Naive thymus-derived CD4-positive, alpha-beta T cell (primary cell): ENCODE measurements at regions not wholly inside any gene's neighbourhood (a gene's known extent, or its start where the extent isn't known, plus 50 kb on each side); places are given as distances from the start of the nearest gene placed in this dataset.

Source experiments
- ATAC-seq: fragments of 150-1000 bp; cut with Tn5 transposase; 2 replicates; pipeline ENCODE4 v1.10.0; 2021; ENCODE audit warnings: mild to moderate bottlenecking, moderate library complexity
- CTCF ChIA-PET: fragments of 350-600 bp; sonication (Branson Sonifier 250); formaldehyde crosslinking; loops from one replicate; lab custom pipeline; 2021; ENCODE audit warnings: antibody characterized with exemption; lab: Charles Lee
- POLR2A ChIA-PET: fragments of 350-600 bp; sonication (Branson Sonifier 250); formaldehyde crosslinking; loops from one replicate; lab custom pipeline; 2021; ENCODE audit warnings: antibody characterized with exemption, inconsistent platforms; lab: Charles Lee
- DNase-seq, 9 donors: peaks; one replicate each; pipeline versions ENCODE4 v3.0.0 to v3.0.0-alpha.2; 2020 to 2022; ENCODE audit warnings: mixed read lengths in 1 of 9
- H3K27ac ChIP-seq: one replicate; pipeline ENCODE4 v1.7.0; 2013; ENCODE audit warnings: mild to moderate bottlenecking, low read depth, low read length, moderate library complexity
- H3K27me3 ChIP-seq, 2 donors: one replicate each; pipeline ENCODE4 v1.7.0; 2013; ENCODE audit warnings: low read length in 2 of 2, mild to moderate bottlenecking in 2 of 2, moderate library complexity in 2 of 2; ENCODE audit not compliant: control insufficient read depth in 2 of 2, insufficient read depth in 2 of 2
- H3K36me3 ChIP-seq, 3 experiments: 1 replicate in 2 of 3; 2 replicates in 1 of 3; pipeline ENCODE4 v1.7.0; 2013; ENCODE audit warnings: low read length in 3 of 3, mild to moderate bottlenecking in 3 of 3, moderate library complexity in 1 of 3; ENCODE audit not compliant: insufficient read depth in 3 of 3, control insufficient read depth in 2 of 3
- H3K4me1 ChIP-seq, 2 donors: one replicate each; pipeline ENCODE4 v1.7.0; 2013; ENCODE audit warnings: low read length in 2 of 2, mild to moderate bottlenecking in 2 of 2, moderate library complexity in 1 of 2; ENCODE audit not compliant: control insufficient read depth in 2 of 2, insufficient read depth in 2 of 2
- H3K4me3 ChIP-seq: 2 replicates; pipeline ENCODE4 v1.7.0; 2013; ENCODE audit warnings: mild to moderate bottlenecking, low read length
- H3K9me3 ChIP-seq, 3 experiments: 1 replicate in 2 of 3; 2 replicates in 1 of 3; pipeline ENCODE4 v1.7.0; 2013; ENCODE audit warnings: low read length in 3 of 3; ENCODE audit not compliant: control insufficient read depth in 2 of 3
- H3K27ac Mint-ChIP-seq, 9 donors: one replicate each; pipeline ENCODE4 v1.8.0; 2020 to 2022; ENCODE audit warnings: mixed read lengths in 9 of 9, mild to moderate bottlenecking in 8 of 9, moderate library complexity in 5 of 9, inconsistent platforms in 2 of 9
- H3K27me3 Mint-ChIP-seq, 5 donors: one replicate each; pipeline ENCODE4 v1.8.0; 2021 to 2022; ENCODE audit warnings: mixed read lengths in 5 of 5, mild to moderate bottlenecking in 1 of 5
- H3K36me3 Mint-ChIP-seq, 5 donors: one replicate each; pipeline ENCODE4 v1.8.0; 2020 to 2022; ENCODE audit warnings: mixed read lengths in 5 of 5, mild to moderate bottlenecking in 3 of 5, inconsistent platforms in 1 of 5
- H3K4me1 Mint-ChIP-seq, 7 donors: one replicate each; pipeline ENCODE4 v1.8.0; 2020 to 2022; ENCODE audit warnings: mixed read lengths in 7 of 7, mild to moderate bottlenecking in 3 of 7, inconsistent platforms in 1 of 7
- H3K4me3 Mint-ChIP-seq, 10 donors: one replicate each; pipeline ENCODE4 v1.8.0; 2020 to 2022; ENCODE audit warnings: mild to moderate bottlenecking in 10 of 10, mixed read lengths in 10 of 10, moderate library complexity in 6 of 10, inconsistent platforms in 2 of 10
- H3K9me3 Mint-ChIP-seq, 11 donors: one replicate each; pipeline ENCODE4 v1.8.0; 2020 to 2022; ENCODE audit warnings: mixed read lengths in 11 of 11, mild to moderate bottlenecking in 4 of 11, inconsistent platforms in 1 of 11, moderate library complexity in 1 of 11
- intact Hi-C, 2 donors: fragments of 100-400 bp; cut with micrococcal nuclease; formaldehyde crosslinking; loops; one replicate each; pipeline ENCODE4 v1.15.1; 2023

- peaks cover 0 to 2% (median 0%) of the 10 kb centered on the region in 11 donors for H3K9me3 Mint-ChIP-seq
- H3K9me3 ChIP-seq = no peaks in the 10 kb centered on the region
- DNase-seq = no peak
- POLR2A ChIA-PET = no interaction called here
- no peaks in the 10 kb centered on the region for H3K4me1 ChIP-seq
- peak; percentile 30 for ATAC-seq
- H3K4me1 Mint-ChIP-seq = no peaks in the 10 kb centered on the region
- H3K27me3 Mint-ChIP-seq = peaks cover 0 to 4% (median 0%) of the 10 kb centered on the region in 5 donors
- H3K27ac ChIP-seq = no peak overlapping the region
- H3K36me3 ChIP-seq = no peaks in the 10 kb centered on the region
- H3K27me3 ChIP-seq = no peaks in the 10 kb centered on the region
- no peak overlapping the region for H3K27ac Mint-ChIP-seq
- no peak overlapping the region for H3K4me3 ChIP-seq
- CTCF ChIA-PET = no interaction called here
- intact Hi-C loops = no loop called here
- no peak overlapping the region for H3K4me3 Mint-ChIP-seq
- H3K36me3 Mint-ChIP-seq = no peaks in the 10 kb centered on the region
Observed at GRCh38 chr2:216808805-216809425, 50.9 kb downstream of the TNP1 start.

- ChIA-PET POLR2A (no interaction called here), CTCF (no interaction called here)
- H3K27me3 Mint-ChIP-seq = no peaks in the 10 kb centered on the region
Observed at GRCh38 chr2:216807857-216808272, 52.0 kb downstream of the TNP1 start.

GRCh38 chr2:216804357-216805350 is 55.2 kb downstream of the TNP1 start:
- Histone ChIP-seq H3K36me3 (no peaks in the 10 kb centered on the region), H3K27ac (no peak overlapping the region), H3K9me3 (no peaks in the 10 kb centered on the region), H3K27me3 (no peaks in the 10 kb centered on the region), H3K4me3 (no peak overlapping the region), H3K4me1 (no peaks in the 10 kb centered on the region)
- intact Hi-C loops = no loop called here
- ATAC-seq (no peak), DNase-seq (no peak)
- H3K4me1 Mint-ChIP-seq = peaks cover 0 to 7% (median 0%) of the 10 kb centered on the region in 7 donors
- no peak overlapping the region for H3K27ac Mint-ChIP-seq
- no peaks in the 10 kb centered on the region for H3K36me3 Mint-ChIP-seq
- H3K9me3 Mint-ChIP-seq = no peaks in the 10 kb centered on the region
- H3K27me3 Mint-ChIP-seq = no peaks in the 10 kb centered on the region
- CTCF ChIA-PET = no interaction called here
- POLR2A ChIA-PET = no interaction called here
- no peak overlapping the region for H3K4me3 Mint-ChIP-seq

More at GRCh38 chr2:216807857-216808272, 52.0 kb downstream of the TNP1 start:
- Mint-ChIP-seq H3K4me1 (no peaks in the 10 kb centered on the region), H3K27ac (no peak overlapping the region), H3K4me3 (no peak overlapping the region), H3K36me3 (no peaks in the 10 kb centered on the region), H3K9me3 (peaks cover 0 to 2% (median 0%) of the 10 kb centered on the region in 11 donors)
- Histone ChIP-seq H3K9me3 (no peaks in the 10 kb centered on the region), H3K4me1 (no peaks in the 10 kb centered on the region), H3K27ac (no peak overlapping the region), H3K27me3 (no peaks in the 10 kb centered on the region), H3K4me3 (no peak overlapping the region), H3K36me3 (no peaks in the 10 kb centered on the region)
- DNase-seq (no peak), ATAC-seq (no peak)
- intact Hi-C loops = no loop called here

- Mint-ChIP-seq H3K4me1 (peaks cover 0 to 7% (median 0%) of the 10 kb centered on the region in 7 donors), H3K36me3 (no peaks in the 10 kb centered on the region), H3K4me3 (no peak overlapping the region), H3K27me3 (no peaks in the 10 kb centered on the region), H3K9me3 (no peaks in the 10 kb centered on the region), H3K27ac (no peak overlapping the region)
- Histone ChIP-seq H3K4me3 (no peak overlapping the region), H3K27ac (no peak overlapping the region), H3K4me1 (no peaks in the 10 kb centered on the region), H3K36me3 (no peaks in the 10 kb centered on the region), H3K9me3 (no peaks in the 10 kb centered on the region), H3K27me3 (no peaks in the 10 kb centered on the region)
- POLR2A ChIA-PET = no interaction called here
- intact Hi-C loops = no loop called here
- no peak for ATAC-seq
- CTCF ChIA-PET = no interaction called here
- no peak for DNase-seq
Observed at GRCh38 chr2:216803791-216804190, 56.1 kb downstream of the TNP1 start.

GRCh38 chr2:216802516-216803215 is 57.2 kb downstream of the TNP1 start:
- Mint-ChIP-seq H3K27ac (no peak overlapping the region), H3K27me3 (peaks cover 0 to 2% (median 0%) of the 10 kb centered on the region in 5 donors), H3K36me3 (no peaks in the 10 kb centered on the region), H3K4me1 (peaks cover 0 to 7% (median 0%) of the 10 kb centered on the region in 7 donors), H3K4me3 (no peak overlapping the region), H3K9me3 (no peaks in the 10 kb centered on the region)
- no peak for DNase-seq
- no peaks in the 10 kb centered on the region for H3K36me3 ChIP-seq
- H3K4me1 ChIP-seq = no peaks in the 10 kb centered on the region
- H3K9me3 ChIP-seq = no peaks in the 10 kb centered on the region
- POLR2A ChIA-PET = no interaction called here
- intact Hi-C loops = no loop called here
- H3K27ac ChIP-seq = no peak overlapping the region
- no peak overlapping the region for H3K4me3 ChIP-seq
- H3K27me3 ChIP-seq = no peaks in the 10 kb centered on the region
- ATAC-seq = peak; percentile 14
- CTCF ChIA-PET = no interaction called here

- no peak overlapping the region for H3K27ac Mint-ChIP-seq
- ATAC-seq (no peak), DNase-seq (no peak)
- ChIA-PET CTCF (no interaction called here), POLR2A (no interaction called here)
- no peaks in the 10 kb centered on the region for H3K4me1 ChIP-seq
- no peak overlapping the region for H3K27ac ChIP-seq
- peaks cover 0 to 4% (median 0%) of the 10 kb centered on the region in 5 donors for H3K27me3 Mint-ChIP-seq
- H3K9me3 Mint-ChIP-seq = no peaks in the 10 kb centered on the region
- no peaks in the 10 kb centered on the region for H3K36me3 Mint-ChIP-seq
- H3K27me3 ChIP-seq = no peaks in the 10 kb centered on the region
- peaks cover 0 to 7% (median 0%) of the 10 kb centered on the region in 7 donors for H3K4me1 Mint-ChIP-seq
- intact Hi-C loops = no loop called here
- no peaks in the 10 kb centered on the region for H3K36me3 ChIP-seq
- H3K4me3 Mint-ChIP-seq = no peak overlapping the region
- no peaks in the 10 kb centered on the region for H3K9me3 ChIP-seq
- no peak overlapping the region for H3K4me3 ChIP-seq
Observed at GRCh38 chr2:216800836-216801235, 59.0 kb downstream of the TNP1 start.
